ENCODE measurements at regions not wholly inside any gene's neighbourhood (a gene's known extent, or its start where the extent isn't known, plus 50 kb on each side); places are given as distances from the start of the nearest gene placed in this dataset.

GRCh38 chr1:241444836-241445235 is 74.7 kb downstream of the FH start (continued):
- no peak for TF ChIP-seq ZSCAN5A (CRISPR knock-in tag; IDR thresholded peaks at IDR 0.05; ENCODE audit: borderline replicate concordance)
- no peak for TF ChIP-seq NCOA5 (CRISPR knock-in tag; IDR thresholded peaks at IDR 0.05)
- no peak for TF ChIP-seq NR2F1 (CRISPR knock-in tag; IDR thresholded peaks at IDR 0.05)
- no peak for TF ChIP-seq MEIS2 (CRISPR knock-in tag; IDR thresholded peaks at IDR 0.05)
- no peak for TF ChIP-seq FOXA3 (CRISPR knock-in tag; IDR thresholded peaks at IDR 0.05)
- no peak for TF ChIP-seq KLF16 (CRISPR knock-in tag; IDR thresholded peaks at IDR 0.05)
- TF ChIP-seq ZMYM4 (CRISPR knock-in tag; IDR thresholded peaks at IDR 0.05), result no peak

DNA sequence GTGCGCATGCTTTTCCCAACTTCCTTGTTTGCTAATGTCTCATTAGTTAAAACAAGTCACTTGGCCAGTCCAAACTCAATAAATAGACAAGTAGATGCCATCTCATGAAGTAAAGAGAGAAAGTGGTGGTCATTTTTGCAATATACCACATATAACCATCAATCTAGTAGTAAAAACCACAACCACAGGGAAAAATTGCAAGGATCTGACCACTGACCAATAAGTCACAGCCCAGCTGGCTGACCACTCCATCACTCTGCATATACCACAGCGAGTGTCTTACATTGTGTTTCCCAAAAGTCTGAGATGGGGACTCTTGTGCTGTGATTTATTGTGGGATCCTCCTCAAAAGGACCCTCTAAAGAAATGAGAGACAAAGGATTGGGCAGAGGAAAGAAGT is 76.0 kb downstream of the FH start:
- Histone ChIP-seq H3K79me2 (ENCODE audit: insufficient read depth, low read length) (no peaks in the 10 kb centered on the region), H3K4me2 (ENCODE audit: low read depth, low read length) (no peak overlapping the region), H3K27me3 (ENCODE audit: control insufficient read depth in 1 of 2, insufficient read depth in 2 of 2, low read length in 2 of 2) (no peaks in the 10 kb centered on the region), H3K9me3 (ENCODE audit: low read length) (no peaks in the 10 kb centered on the region), H3K27ac (ENCODE audit: extremely low read length, insufficient read depth, low read length) (no peak overlapping the region), H3K4me1 (ENCODE audit: insufficient read depth, low read length) (no peaks in the 10 kb centered on the region), H2AFZ (ENCODE audit: low read length) (no peak overlapping the region), H4K20me1 (ENCODE audit: insufficient read depth, low read length) (no peaks in the 10 kb centered on the region), H3K9ac (ENCODE audit: insufficient read depth, low read depth, low read length) (no peak overlapping the region), H3K36me3 (replicated peaks in 1 of 2; ENCODE audit: control insufficient read depth in 1 of 2, insufficient read depth in 2 of 2, low read length in 2 of 2) (no peaks in the 10 kb centered on the region), H3K4me3 (replicated peaks in 1 of 3; ENCODE audit: insufficient read depth in 1 of 3, low read depth in 2 of 3, low read length in 3 of 3) (no peak overlapping the region)
- ATAC-seq (no peak), DNase-seq (ENCODE audit: low spot score) (no peak), FAIRE-seq (no peak)
- no peak for TF ChIP-seq DMTF1 (CRISPR knock-in tag; IDR thresholded peaks at IDR 0.05)
- TF ChIP-seq LRRFIP1 (CRISPR knock-in tag; conservative IDR thresholded peaks at IDR 0.05), result no peak
- TF ChIP-seq ZNF496 (CRISPR knock-in tag; IDR thresholded peaks at IDR 0.05; ENCODE audit: insufficient replicate concordance), result no peak
- in situ Hi-C loops (cut with HindIII; ENCODE audit: extremely low pct_ligation_motif_present, low pct_unique_long_range_greater_than_20kb), result no loop called here
- no TSS peak for BruUV-seq (replicated peaks)
- 5% methylated on average over 2 of the region's 2 CpGs for WGBS (ENCODE audit: low lambda C conversion rate)
- intact Hi-C loops (cut with micrococcal nuclease; ENCODE audit: unreplicated experiment), result no loop called here
- CTCF ChIA-PET (ENCODE audit: low intra/inter-chr PET ratio, low total read pairs), result no interaction called here
- POLR2A ChIA-PET, result no interaction called here
